ENCODE measurements at regions not wholly inside any gene's neighbourhood (a gene's known extent, or its start where the extent isn't known, plus 50 kb on each side); places are given as distances from the start of the nearest gene placed in this dataset.

- peak; percentile 28 to 40 for DNase-seq
- H3K27ac ChIP-seq (ENCODE audit: low read depth in 1 of 3, low read length in 2 of 3), result no peak overlapping the region
- WGBS, 3 donors, result 34 to 60% (median 44%) methylated on average over 6 of the region's 6 CpGs
- no peak overlapping the region for H3K4me3 ChIP-seq (ENCODE audit: low read depth in 1 of 3, low read length in 3 of 3)
- FAIRE-seq, result no peak
- no peaks in the 10 kb centered on the region for H3K4me1 ChIP-seq (ENCODE audit: control insufficient read depth in 3 of 3, insufficient read depth in 2 of 3, low read depth in 1 of 3, low read length in 2 of 3)
- H3K9me3 ChIP-seq (ENCODE audit: control insufficient read depth in 2 of 2, insufficient read depth in 1 of 2, low read depth in 1 of 2, low read length in 1 of 2), result no peaks in the 10 kb centered on the region
- no peaks in the 10 kb centered on the region for H3K27me3 ChIP-seq (ENCODE audit: control insufficient read depth in 3 of 3, insufficient read depth in 3 of 3, low read length in 3 of 3)
- H3K36me3 ChIP-seq (ENCODE audit: control insufficient read depth in 3 of 3, insufficient read depth in 2 of 3, low read depth in 1 of 3, low read length in 3 of 3), result no peaks in the 10 kb centered on the region
Observed at GRCh38 chr2:228657807-228658402, 476.4 kb upstream of the SPHKAP start.

GRCh38 chr2:228655331-228655730 is 473.8 kb upstream of the SPHKAP start:
- Histone ChIP-seq H3K27ac (ENCODE audit: low read depth in 1 of 3, low read length in 2 of 3) (no peak overlapping the region), H3K36me3 (ENCODE audit: control insufficient read depth in 3 of 3, insufficient read depth in 2 of 3, low read depth in 1 of 3, low read length in 3 of 3) (no peaks in the 10 kb centered on the region), H3K4me3 (ENCODE audit: low read depth in 1 of 3, low read length in 3 of 3) (no peak overlapping the region), H3K4me1 (ENCODE audit: control insufficient read depth in 3 of 3, insufficient read depth in 2 of 3, low read depth in 1 of 3, low read length in 2 of 3) (no peaks in the 10 kb centered on the region), H3K27me3 (ENCODE audit: control insufficient read depth in 3 of 3, insufficient read depth in 3 of 3, low read length in 3 of 3) (no peaks in the 10 kb centered on the region), H3K9me3 (ENCODE audit: control insufficient read depth in 2 of 2, insufficient read depth in 1 of 2, low read depth in 1 of 2, low read length in 1 of 2) (no peaks in the 10 kb centered on the region)
- FAIRE-seq (no peak), DNase-seq (no peak)
- 86 to 96% (median 90%) methylated on average over 2 of the region's 2 CpGs for WGBS, 3 donors

- Histone ChIP-seq H3K4me3 (ENCODE audit: low read depth in 1 of 3, low read length in 3 of 3) (no peak overlapping the region), H3K4me1 (ENCODE audit: control insufficient read depth in 3 of 3, insufficient read depth in 2 of 3, low read depth in 1 of 3, low read length in 2 of 3) (no peaks in the 10 kb centered on the region), H3K27me3 (ENCODE audit: control insufficient read depth in 3 of 3, insufficient read depth in 3 of 3, low read length in 3 of 3) (no peaks in the 10 kb centered on the region), H3K9me3 (ENCODE audit: control insufficient read depth in 2 of 2, insufficient read depth in 1 of 2, low read depth in 1 of 2, low read length in 1 of 2) (no peaks in the 10 kb centered on the region), H3K27ac (ENCODE audit: low read depth in 1 of 3, low read length in 2 of 3) (no peak overlapping the region), H3K36me3 (ENCODE audit: control insufficient read depth in 3 of 3, insufficient read depth in 2 of 3, low read depth in 1 of 3, low read length in 3 of 3) (no peaks in the 10 kb centered on the region)
- DNase-seq (peak in 1 of 2 donors; percentile 2), FAIRE-seq (no peak)
- 35 to 86% (median 40%) methylated on average over 2 of the region's 2 CpGs for WGBS, 3 donors
Observed at GRCh38 chr2:228654707-228655106, 473.2 kb upstream of the SPHKAP start.

- FAIRE-seq, result no peak
- WGBS, 3 donors, result 12 to 44% (median 38%) methylated on average over 4 of the region's 4 CpGs
- no peaks in the 10 kb centered on the region for H3K27me3 ChIP-seq (ENCODE audit: control insufficient read depth in 3 of 3, insufficient read depth in 3 of 3, low read length in 3 of 3)
- H3K4me3 ChIP-seq (ENCODE audit: low read depth in 1 of 3, low read length in 3 of 3), result no peak overlapping the region
- no peaks in the 10 kb centered on the region for H3K36me3 ChIP-seq (ENCODE audit: control insufficient read depth in 3 of 3, insufficient read depth in 2 of 3, low read depth in 1 of 3, low read length in 3 of 3)
- H3K4me1 ChIP-seq (ENCODE audit: control insufficient read depth in 3 of 3, insufficient read depth in 2 of 3, low read depth in 1 of 3, low read length in 2 of 3), result no peaks in the 10 kb centered on the region
- H3K27ac ChIP-seq (ENCODE audit: low read depth in 1 of 3, low read length in 2 of 3), result no peak overlapping the region
- DNase-seq, result peak in 1 of 2 donors; percentile 1
- no peaks in the 10 kb centered on the region for H3K9me3 ChIP-seq (ENCODE audit: control insufficient read depth in 2 of 2, insufficient read depth in 1 of 2, low read depth in 1 of 2, low read length in 1 of 2)
Observed at GRCh38 chr2:228653884-228654283, 472.4 kb upstream of the SPHKAP start.

- no peaks in the 10 kb centered on the region for H3K36me3 ChIP-seq (ENCODE audit: control insufficient read depth in 3 of 3, insufficient read depth in 2 of 3, low read depth in 1 of 3, low read length in 3 of 3)
- FAIRE-seq, result no peak
- WGBS, 3 donors, result 58 to 71% (median 64%) methylated on average over 3 of the region's 3 CpGs
- no peaks in the 10 kb centered on the region for H3K27me3 ChIP-seq (ENCODE audit: control insufficient read depth in 3 of 3, insufficient read depth in 3 of 3, low read length in 3 of 3)
- no peaks in the 10 kb centered on the region for H3K4me1 ChIP-seq (ENCODE audit: control insufficient read depth in 3 of 3, insufficient read depth in 2 of 3, low read depth in 1 of 3, low read length in 2 of 3)
- no peak overlapping the region for H3K4me3 ChIP-seq (ENCODE audit: low read depth in 1 of 3, low read length in 3 of 3)
- no peak for DNase-seq
- H3K9me3 ChIP-seq (ENCODE audit: control insufficient read depth in 2 of 2, insufficient read depth in 1 of 2, low read depth in 1 of 2, low read length in 1 of 2), result no peaks in the 10 kb centered on the region
- H3K27ac ChIP-seq (ENCODE audit: low read depth in 1 of 3, low read length in 2 of 3), result no peak overlapping the region
Observed at GRCh38 chr2:228652366-228652765, 470.9 kb upstream of the SPHKAP start.

GRCh38 chr2:228649876-228650275 is 468.4 kb upstream of the SPHKAP start:
- no peaks in the 10 kb centered on the region for H3K4me1 ChIP-seq (ENCODE audit: control insufficient read depth in 3 of 3, insufficient read depth in 2 of 3, low read depth in 1 of 3, low read length in 2 of 3)
- no peaks in the 10 kb centered on the region for H3K36me3 ChIP-seq (ENCODE audit: control insufficient read depth in 3 of 3, insufficient read depth in 2 of 3, low read depth in 1 of 3, low read length in 3 of 3)
- H3K27me3 ChIP-seq (ENCODE audit: control insufficient read depth in 3 of 3, insufficient read depth in 3 of 3, low read length in 3 of 3), result no peaks in the 10 kb centered on the region
- 52 to 69% (median 54%) methylated on average over 2 of the region's 2 CpGs for WGBS, 3 donors
- H3K9me3 ChIP-seq (ENCODE audit: control insufficient read depth in 2 of 2, insufficient read depth in 1 of 2, low read depth in 1 of 2, low read length in 1 of 2), result no peaks in the 10 kb centered on the region
- no peak overlapping the region for H3K4me3 ChIP-seq (ENCODE audit: low read depth in 1 of 3, low read length in 3 of 3)
- DNase-seq, result no peak
- FAIRE-seq, result no peak
- H3K27ac ChIP-seq (ENCODE audit: low read depth in 1 of 3, low read length in 2 of 3), result no peak overlapping the region

- no peak overlapping the region for H3K27ac ChIP-seq (ENCODE audit: low read depth in 1 of 3, low read length in 2 of 3)
- WGBS, 3 donors, result 68 to 74% (median 69%) methylated on average over 2 of the region's 2 CpGs
Observed at GRCh38 chr2:228649447-228649846, 468.0 kb upstream of the SPHKAP start.

GRCh38 chr2:228648541-228648940 is 467.1 kb upstream of the SPHKAP start:
- H3K27ac ChIP-seq (ENCODE audit: low read depth in 1 of 3, low read length in 2 of 3), result no peak overlapping the region
- WGBS, 3 donors, result 92 to 97% (median 95%) methylated on average over 2 of the region's 2 CpGs
- H3K27me3 ChIP-seq (ENCODE audit: control insufficient read depth in 3 of 3, insufficient read depth in 3 of 3, low read length in 3 of 3), result no peaks in the 10 kb centered on the region
- no peaks in the 10 kb centered on the region for H3K4me1 ChIP-seq (ENCODE audit: control insufficient read depth in 3 of 3, insufficient read depth in 2 of 3, low read depth in 1 of 3, low read length in 2 of 3)
- H3K36me3 ChIP-seq (ENCODE audit: control insufficient read depth in 3 of 3, insufficient read depth in 2 of 3, low read depth in 1 of 3, low read length in 3 of 3), result no peaks in the 10 kb centered on the region
- FAIRE-seq, result no peak
- no peak for DNase-seq
- no peak overlapping the region for H3K4me3 ChIP-seq (ENCODE audit: low read depth in 1 of 3, low read length in 3 of 3)
- no peaks in the 10 kb centered on the region for H3K9me3 ChIP-seq (ENCODE audit: control insufficient read depth in 2 of 2, insufficient read depth in 1 of 2, low read depth in 1 of 2, low read length in 1 of 2)

More at GRCh38 chr2:228649447-228649846, 468.0 kb upstream of the SPHKAP start:
- Histone ChIP-seq H3K4me3 (ENCODE audit: low read depth in 1 of 3, low read length in 3 of 3) (no peak overlapping the region), H3K27me3 (ENCODE audit: control insufficient read depth in 3 of 3, insufficient read depth in 3 of 3, low read length in 3 of 3) (no peaks in the 10 kb centered on the region), H3K9me3 (ENCODE audit: control insufficient read depth in 2 of 2, insufficient read depth in 1 of 2, low read depth in 1 of 2, low read length in 1 of 2) (no peaks in the 10 kb centered on the region), H3K4me1 (ENCODE audit: control insufficient read depth in 3 of 3, insufficient read depth in 2 of 3, low read depth in 1 of 3, low read length in 2 of 3) (no peaks in the 10 kb centered on the region), H3K36me3 (ENCODE audit: control insufficient read depth in 3 of 3, insufficient read depth in 2 of 3, low read depth in 1 of 3, low read length in 3 of 3) (no peaks in the 10 kb centered on the region)
- FAIRE-seq (no peak), DNase-seq (no peak)

- Histone ChIP-seq H3K36me3 (ENCODE audit: control insufficient read depth in 3 of 3, insufficient read depth in 2 of 3, low read depth in 1 of 3, low read length in 3 of 3) (no peaks in the 10 kb centered on the region), H3K4me3 (ENCODE audit: low read depth in 1 of 3, low read length in 3 of 3) (no peak overlapping the region), H3K27ac (ENCODE audit: low read depth in 1 of 3, low read length in 2 of 3) (no peak overlapping the region), H3K4me1 (ENCODE audit: control insufficient read depth in 3 of 3, insufficient read depth in 2 of 3, low read depth in 1 of 3, low read length in 2 of 3) (no peaks in the 10 kb centered on the region), H3K27me3 (ENCODE audit: control insufficient read depth in 3 of 3, insufficient read depth in 3 of 3, low read length in 3 of 3) (no peaks in the 10 kb centered on the region), H3K9me3 (ENCODE audit: control insufficient read depth in 2 of 2, insufficient read depth in 1 of 2, low read depth in 1 of 2, low read length in 1 of 2) (no peaks in the 10 kb centered on the region)
- no peak for DNase-seq
- WGBS, 3 donors, result 48 to 69% (median 69%) methylated on average over 1 of the region's 1 CpG
- no peak for FAIRE-seq
Observed at GRCh38 chr2:228646061-228646460, 464.6 kb upstream of the SPHKAP start.

Data from small intestine (tissue), 7 donors.